ENCODE measurements at regions not wholly inside any gene's neighbourhood (a gene's known extent, or its start where the extent isn't known, plus 50 kb on each side); places are given as distances from the start of the nearest gene placed in this dataset.

GRCh38 chr10:105925045-105925785 is 1239.3 kb downstream of the SORCS1 start:
- Histone ChIP-seq H3K9ac (ENCODE audit: low read depth in 1 of 2, low read length in 2 of 2) (no peak overlapping the region), H3K4me1 (ENCODE audit: control insufficient read depth in 2 of 2, insufficient read depth in 2 of 2, low read length in 2 of 2) (no peaks in the 10 kb centered on the region), H3K36me3 (ENCODE audit: control insufficient read depth in 2 of 2, insufficient read depth in 2 of 2, low read length in 2 of 2) (no peaks in the 10 kb centered on the region), H3K4me3 (ENCODE audit: low read length in 2 of 2) (no peak overlapping the region), H3K9me3 (ENCODE audit: control insufficient read depth in 2 of 2, low read length in 2 of 2) (no peaks in the 10 kb centered on the region), H3K27ac (ENCODE audit: low read depth in 2 of 2, low read length in 2 of 2) (no peak overlapping the region), H3K27me3 (ENCODE audit: control insufficient read depth in 2 of 2, insufficient read depth in 2 of 2, low read length in 2 of 2) (no peaks in the 10 kb centered on the region)

- Histone ChIP-seq H3K27me3 (ENCODE audit: control insufficient read depth in 2 of 2, insufficient read depth in 2 of 2, low read length in 2 of 2) (no peaks in the 10 kb centered on the region), H3K27ac (ENCODE audit: low read depth in 2 of 2, low read length in 2 of 2) (no peak overlapping the region), H3K9me3 (ENCODE audit: control insufficient read depth in 2 of 2, low read length in 2 of 2) (no peaks in the 10 kb centered on the region), H3K4me1 (ENCODE audit: control insufficient read depth in 2 of 2, insufficient read depth in 2 of 2, low read length in 2 of 2) (no peaks in the 10 kb centered on the region), H3K9ac (ENCODE audit: low read depth in 1 of 2, low read length in 2 of 2) (no peak overlapping the region), H3K36me3 (ENCODE audit: control insufficient read depth in 2 of 2, insufficient read depth in 2 of 2, low read length in 2 of 2) (no peaks in the 10 kb centered on the region), H3K4me3 (ENCODE audit: low read length in 2 of 2) (no peak overlapping the region)
Observed at GRCh38 chr10:105921348-105921747, 1243.2 kb downstream of the SORCS1 start.

GRCh38 chr10:105914432-105914831 is 1250.1 kb downstream of the SORCS1 start:
- no peaks in the 10 kb centered on the region for H3K36me3 ChIP-seq (ENCODE audit: control insufficient read depth in 2 of 2, insufficient read depth in 2 of 2, low read length in 2 of 2)
- H3K27ac ChIP-seq (ENCODE audit: low read depth in 2 of 2, low read length in 2 of 2): no peak overlapping the region
- H3K27me3 ChIP-seq (ENCODE audit: control insufficient read depth in 2 of 2, insufficient read depth in 2 of 2, low read length in 2 of 2): no peaks in the 10 kb centered on the region
- no peak overlapping the region for H3K9ac ChIP-seq (ENCODE audit: low read depth in 1 of 2, low read length in 2 of 2)
- H3K4me1 ChIP-seq (ENCODE audit: control insufficient read depth in 2 of 2, insufficient read depth in 2 of 2, low read length in 2 of 2): no peaks in the 10 kb centered on the region
- no peaks in the 10 kb centered on the region for H3K9me3 ChIP-seq (ENCODE audit: control insufficient read depth in 2 of 2, low read length in 2 of 2)
- no peak overlapping the region for H3K4me3 ChIP-seq (ENCODE audit: low read length in 2 of 2)

GRCh38 chr10:105908701-105909100 is 1255.8 kb downstream of the SORCS1 start:
- Histone ChIP-seq H3K4me1 (ENCODE audit: control insufficient read depth in 2 of 2, insufficient read depth in 2 of 2, low read length in 2 of 2) (no peaks in the 10 kb centered on the region), H3K27me3 (ENCODE audit: control insufficient read depth in 2 of 2, insufficient read depth in 2 of 2, low read length in 2 of 2) (no peaks in the 10 kb centered on the region), H3K9me3 (ENCODE audit: control insufficient read depth in 2 of 2, low read length in 2 of 2) (no peaks in the 10 kb centered on the region), H3K36me3 (ENCODE audit: control insufficient read depth in 2 of 2, insufficient read depth in 2 of 2, low read length in 2 of 2) (no peaks in the 10 kb centered on the region), H3K4me3 (ENCODE audit: low read length in 2 of 2) (no peak overlapping the region), H3K9ac (ENCODE audit: low read depth in 1 of 2, low read length in 2 of 2) (no peak overlapping the region), H3K27ac (ENCODE audit: low read depth in 2 of 2, low read length in 2 of 2) (no peak overlapping the region)

- Histone ChIP-seq H3K27me3 (ENCODE audit: control insufficient read depth in 2 of 2, insufficient read depth in 2 of 2, low read length in 2 of 2) (no peaks in the 10 kb centered on the region), H3K4me1 (ENCODE audit: control insufficient read depth in 2 of 2, insufficient read depth in 2 of 2, low read length in 2 of 2) (no peaks in the 10 kb centered on the region), H3K4me3 (ENCODE audit: low read length in 2 of 2) (no peak overlapping the region), H3K9me3 (ENCODE audit: control insufficient read depth in 2 of 2, low read length in 2 of 2) (no peaks in the 10 kb centered on the region), H3K36me3 (ENCODE audit: control insufficient read depth in 2 of 2, insufficient read depth in 2 of 2, low read length in 2 of 2) (no peaks in the 10 kb centered on the region), H3K9ac (ENCODE audit: low read depth in 1 of 2, low read length in 2 of 2) (no peak overlapping the region), H3K27ac (ENCODE audit: low read depth in 2 of 2, low read length in 2 of 2) (no peak overlapping the region)
Observed at GRCh38 chr10:105885495-105885894, 1244.4 kb downstream of the SORCS3 start.

- Histone ChIP-seq H3K27ac (ENCODE audit: low read depth in 2 of 2, low read length in 2 of 2) (no peak overlapping the region), H3K4me1 (ENCODE audit: control insufficient read depth in 2 of 2, insufficient read depth in 2 of 2, low read length in 2 of 2) (no peaks in the 10 kb centered on the region), H3K9me3 (ENCODE audit: control insufficient read depth in 2 of 2, low read length in 2 of 2) (no peaks in the 10 kb centered on the region), H3K9ac (ENCODE audit: low read depth in 1 of 2, low read length in 2 of 2) (no peak overlapping the region), H3K36me3 (ENCODE audit: control insufficient read depth in 2 of 2, insufficient read depth in 2 of 2, low read length in 2 of 2) (no peaks in the 10 kb centered on the region), H3K27me3 (ENCODE audit: control insufficient read depth in 2 of 2, insufficient read depth in 2 of 2, low read length in 2 of 2) (no peaks in the 10 kb centered on the region), H3K4me3 (ENCODE audit: low read length in 2 of 2) (no peak overlapping the region)
Observed at GRCh38 chr10:105879401-105879800, 1238.3 kb downstream of the SORCS3 start.

GRCh38 chr10:105875050-105875449 is 1234.0 kb downstream of the SORCS3 start:
- H3K27ac ChIP-seq (ENCODE audit: low read depth in 2 of 2, low read length in 2 of 2): no peak overlapping the region
- H3K27me3 ChIP-seq (ENCODE audit: control insufficient read depth in 2 of 2, insufficient read depth in 2 of 2, low read length in 2 of 2): no peaks in the 10 kb centered on the region
- no peaks in the 10 kb centered on the region for H3K36me3 ChIP-seq (ENCODE audit: control insufficient read depth in 2 of 2, insufficient read depth in 2 of 2, low read length in 2 of 2)
- no peaks in the 10 kb centered on the region for H3K9me3 ChIP-seq (ENCODE audit: control insufficient read depth in 2 of 2, low read length in 2 of 2)
- no peak overlapping the region for H3K9ac ChIP-seq (ENCODE audit: low read depth in 1 of 2, low read length in 2 of 2)
- H3K4me3 ChIP-seq (ENCODE audit: low read length in 2 of 2): no peak overlapping the region
- H3K4me1 ChIP-seq (ENCODE audit: control insufficient read depth in 2 of 2, insufficient read depth in 2 of 2, low read length in 2 of 2): no peaks in the 10 kb centered on the region

GRCh38 chr10:105872665-105873064 is 1231.6 kb downstream of the SORCS3 start:
- Histone ChIP-seq H3K36me3 (ENCODE audit: control insufficient read depth in 2 of 2, insufficient read depth in 2 of 2, low read length in 2 of 2) (no peaks in the 10 kb centered on the region), H3K27ac (ENCODE audit: low read depth in 2 of 2, low read length in 2 of 2) (no peak overlapping the region), H3K4me1 (ENCODE audit: control insufficient read depth in 2 of 2, insufficient read depth in 2 of 2, low read length in 2 of 2) (no peaks in the 10 kb centered on the region), H3K9ac (ENCODE audit: low read depth in 1 of 2, low read length in 2 of 2) (no peak overlapping the region), H3K27me3 (ENCODE audit: control insufficient read depth in 2 of 2, insufficient read depth in 2 of 2, low read length in 2 of 2) (no peaks in the 10 kb centered on the region), H3K9me3 (ENCODE audit: control insufficient read depth in 2 of 2, low read length in 2 of 2) (no peaks in the 10 kb centered on the region), H3K4me3 (ENCODE audit: low read length in 2 of 2) (no peak overlapping the region)

GRCh38 chr10:105868935-105869334 is 1227.8 kb downstream of the SORCS3 start:
- no peak overlapping the region for H3K9ac ChIP-seq (ENCODE audit: low read depth in 1 of 2, low read length in 2 of 2)
- H3K9me3 ChIP-seq (ENCODE audit: control insufficient read depth in 2 of 2, low read length in 2 of 2): no peaks in the 10 kb centered on the region
- H3K4me1 ChIP-seq (ENCODE audit: control insufficient read depth in 2 of 2, insufficient read depth in 2 of 2, low read length in 2 of 2): no peaks in the 10 kb centered on the region
- H3K27me3 ChIP-seq (ENCODE audit: control insufficient read depth in 2 of 2, insufficient read depth in 2 of 2, low read length in 2 of 2): no peaks in the 10 kb centered on the region
- H3K4me3 ChIP-seq (ENCODE audit: low read length in 2 of 2): no peak overlapping the region
- H3K36me3 ChIP-seq (ENCODE audit: control insufficient read depth in 2 of 2, insufficient read depth in 2 of 2, low read length in 2 of 2): no peaks in the 10 kb centered on the region
- H3K27ac ChIP-seq (ENCODE audit: low read depth in 2 of 2, low read length in 2 of 2): no peak overlapping the region

- H3K9ac ChIP-seq (ENCODE audit: low read depth in 1 of 2, low read length in 2 of 2): no peak overlapping the region
- H3K4me3 ChIP-seq (ENCODE audit: low read length in 2 of 2): no peak overlapping the region
- no peaks in the 10 kb centered on the region for H3K36me3 ChIP-seq (ENCODE audit: control insufficient read depth in 2 of 2, insufficient read depth in 2 of 2, low read length in 2 of 2)
- no peaks in the 10 kb centered on the region for H3K9me3 ChIP-seq (ENCODE audit: control insufficient read depth in 2 of 2, low read length in 2 of 2)
- no peak overlapping the region for H3K27ac ChIP-seq (ENCODE audit: low read depth in 2 of 2, low read length in 2 of 2)
- no peaks in the 10 kb centered on the region for H3K4me1 ChIP-seq (ENCODE audit: control insufficient read depth in 2 of 2, insufficient read depth in 2 of 2, low read length in 2 of 2)
- no peaks in the 10 kb centered on the region for H3K27me3 ChIP-seq (ENCODE audit: control insufficient read depth in 2 of 2, insufficient read depth in 2 of 2, low read length in 2 of 2)
Observed at GRCh38 chr10:105864854-105865253, 1223.8 kb downstream of the SORCS3 start.

Data from mucosa of rectum (tissue), 2 donors.